MM.1S (cell line): ENCODE measurements at regions not wholly inside any gene's neighbourhood (a gene's known extent, or its start where the extent isn't known, plus 50 kb on each side); places are given as distances from the start of the nearest gene placed in this dataset.

Experiments
- DNase-seq: peaks from one replicate; pipeline ENCODE4 v3.0.0-alpha.2; 2015
- H2AFZ ChIP-seq: fragments of 300-600 bp; sonication (generic); 2 replicates; pipeline ENCODE4 v1.6.0; 2016; ENCODE audit warnings: antibody characterized with exemption, low read length
- H3F3A ChIP-seq: fragments of 300-600 bp; sonication (generic); 2 replicates; pipeline ENCODE4 v1.6.1; 2016; ENCODE audit warnings: mild to moderate bottlenecking, antibody characterized with exemption, low read length, moderate library complexity, mixed read lengths; ENCODE audit not compliant: insufficient read depth
- H3K27ac ChIP-seq: fragments of 300-600 bp; sonication (generic); 2 replicates; pipeline ENCODE4 v1.5.1; 2016; ENCODE audit warnings: mild to moderate bottlenecking, low read length
- H3K27me3 ChIP-seq: fragments of 300-600 bp; sonication (generic); replicated peaks from 2 replicates; pipeline ENCODE4 v1.6.0; 2016; ENCODE audit warnings: low read length; ENCODE audit not compliant: insufficient read depth
- H3K36me3 ChIP-seq: fragments of 300-600 bp; sonication (generic); replicated peaks from 2 replicates; pipeline ENCODE4 v1.6.1; 2016; ENCODE audit warnings: mild to moderate bottlenecking, low read length, mixed read lengths; ENCODE audit not compliant: insufficient read depth
- H3K4me1 ChIP-seq: fragments of 300-600 bp; sonication (generic); 2 replicates; pipeline ENCODE4 v1.6.1; 2016; ENCODE audit warnings: low read length, mixed read lengths
- H3K4me2 ChIP-seq: fragments of 300-600 bp; sonication (generic); 2 replicates; pipeline ENCODE4 v1.6.0; 2016; ENCODE audit warnings: low read depth, low read length
- H3K4me3 ChIP-seq: fragments of 300-600 bp; sonication (generic); 2 replicates; pipeline ENCODE4 v1.5.1; 2016; ENCODE audit warnings: low read length, mixed read lengths
- H3K79me2 ChIP-seq: fragments of 300-600 bp; sonication (generic); 2 replicates; pipeline ENCODE4 v1.6.1; 2016; ENCODE audit warnings: mixed run types, low read length, mixed read lengths
- H3K9ac ChIP-seq: fragments of 300-600 bp; sonication (generic); 2 replicates; pipeline ENCODE4 v1.6.1; 2016; ENCODE audit warnings: low read length, mixed read lengths
- H3K9me2 ChIP-seq: fragments of 300-600 bp; sonication (generic); replicated peaks from 2 replicates; pipeline ENCODE4 v1.6.1; 2016; ENCODE audit warnings: mild to moderate bottlenecking, low read length, mixed read lengths; ENCODE audit not compliant: insufficient read depth
- H3K9me3 ChIP-seq: fragments of 300-600 bp; sonication (generic); replicated peaks from 2 replicates; pipeline ENCODE4 v1.6.1; 2016; ENCODE audit warnings: mild to moderate bottlenecking, low read length, mixed read lengths; ENCODE audit not compliant: insufficient read depth
- H4K20me1 ChIP-seq: fragments of 300-600 bp; sonication (generic); 2 replicates; pipeline ENCODE4 v1.6.1; 2016; ENCODE audit warnings: mild to moderate bottlenecking, low read length, moderate library complexity, mixed read lengths; ENCODE audit not compliant: insufficient read depth
- EZH2 ChIP-seq: fragments of 300-600 bp; sonication (generic); optimal IDR thresholded peaks from 2 replicates; pipeline ENCODE3; 2017; ENCODE audit warnings: low read depth, mild to moderate bottlenecking, antibody characterized with exemption, low read length, mixed read lengths
- EZH2phosphoT487 ChIP-seq: fragments of 300-600 bp; sonication (generic); IDR thresholded peaks from 2 replicates; pipeline ENCODE4 v1.6.1; 2018; ENCODE audit warnings: antibody characterized with exemption, low read length
- TF ChIP-seq, protein P1 (sequence below): fragments of 300-600 bp; sonication (generic); IDR thresholded peaks from 2 replicates; pipeline ENCODE4 v1.5.1; 2016; ENCODE audit warnings: antibody characterized with exemption, low read length, mixed read lengths

DNA sequence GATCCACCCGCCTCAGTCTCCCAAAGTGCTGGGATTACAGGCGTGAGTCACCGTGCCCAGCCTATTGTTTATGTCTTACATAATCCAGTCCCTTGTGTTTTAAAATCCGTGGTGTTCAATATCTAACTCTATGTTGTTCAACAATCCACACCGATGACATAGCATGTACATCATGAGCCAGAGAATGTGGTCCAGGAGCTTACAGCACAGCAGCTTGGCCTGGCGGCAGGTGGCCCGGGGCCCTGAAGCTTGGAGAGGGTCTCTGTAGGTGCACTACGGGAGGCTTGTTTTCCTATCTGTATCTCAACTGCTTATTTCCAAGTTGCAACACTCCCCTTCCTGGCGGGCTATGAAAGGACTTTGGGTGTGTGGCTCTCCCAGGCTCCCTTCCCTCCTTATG lies 138.4 kb downstream of the ADSS2 start:
- no peaks in the 10 kb centered on the region for H3K36me3 ChIP-seq
- DNase-seq, result no peak
- H3F3A ChIP-seq, result no peaks in the 10 kb centered on the region
- no peak overlapping the region for H3K27ac ChIP-seq
- H3K9me3 ChIP-seq, result no peaks in the 10 kb centered on the region
- no peak overlapping the region for H3K4me3 ChIP-seq
- H2AFZ ChIP-seq, result no peak overlapping the region
- H3K4me2 ChIP-seq, result no peak overlapping the region
- no peaks in the 10 kb centered on the region for H3K27me3 ChIP-seq
- TF ChIP-seq, protein P1, sequence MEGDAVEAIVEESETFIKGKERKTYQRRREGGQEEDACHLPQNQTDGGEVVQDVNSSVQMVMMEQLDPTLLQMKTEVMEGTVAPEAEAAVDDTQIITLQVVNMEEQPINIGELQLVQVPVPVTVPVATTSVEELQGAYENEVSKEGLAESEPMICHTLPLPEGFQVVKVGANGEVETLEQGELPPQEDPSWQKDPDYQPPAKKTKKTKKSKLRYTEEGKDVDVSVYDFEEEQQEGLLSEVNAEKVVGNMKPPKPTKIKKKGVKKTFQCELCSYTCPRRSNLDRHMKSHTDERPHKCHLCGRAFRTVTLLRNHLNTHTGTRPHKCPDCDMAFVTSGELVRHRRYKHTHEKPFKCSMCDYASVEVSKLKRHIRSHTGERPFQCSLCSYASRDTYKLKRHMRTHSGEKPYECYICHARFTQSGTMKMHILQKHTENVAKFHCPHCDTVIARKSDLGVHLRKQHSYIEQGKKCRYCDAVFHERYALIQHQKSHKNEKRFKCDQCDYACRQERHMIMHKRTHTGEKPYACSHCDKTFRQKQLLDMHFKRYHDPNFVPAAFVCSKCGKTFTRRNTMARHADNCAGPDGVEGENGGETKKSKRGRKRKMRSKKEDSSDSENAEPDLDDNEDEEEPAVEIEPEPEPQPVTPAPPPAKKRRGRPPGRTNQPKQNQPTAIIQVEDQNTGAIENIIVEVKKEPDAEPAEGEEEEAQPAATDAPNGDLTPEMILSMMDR, result no peak
- TF ChIP-seq EZH2phosphoT487 (no peak), EZH2 (no peak)
- no peaks in the 10 kb centered on the region for H3K9me2 ChIP-seq
- H3K79me2 ChIP-seq, result no peaks in the 10 kb centered on the region
- no peaks in the 10 kb centered on the region for H3K4me1 ChIP-seq
- H4K20me1 ChIP-seq, result no peaks in the 10 kb centered on the region
- H3K9ac ChIP-seq, result no peak overlapping the region

GRCh38 chr1:244314921-244315559 lies 136.7 kb downstream of the ADSS2 start:
- Histone ChIP-seq H3K9me3 (no peaks in the 10 kb centered on the region), H4K20me1 (no peaks in the 10 kb centered on the region), H3K4me2 (no peak overlapping the region), H3K79me2 (no peaks in the 10 kb centered on the region), H3K4me3 (no peak overlapping the region), H3K9ac (no peak overlapping the region), H3K9me2 (no peaks in the 10 kb centered on the region), H3K27me3 (no peaks in the 10 kb centered on the region), H3K36me3 (no peaks in the 10 kb centered on the region), H3K27ac (no peak overlapping the region), H2AFZ (no peak overlapping the region), H3F3A (no peaks in the 10 kb centered on the region), H3K4me1 (no peaks in the 10 kb centered on the region)
- DNase-seq, result no peak
- TF ChIP-seq, protein P1, result no peak
- TF ChIP-seq EZH2, result no peak
- TF ChIP-seq EZH2phosphoT487, result no peak

DNA sequence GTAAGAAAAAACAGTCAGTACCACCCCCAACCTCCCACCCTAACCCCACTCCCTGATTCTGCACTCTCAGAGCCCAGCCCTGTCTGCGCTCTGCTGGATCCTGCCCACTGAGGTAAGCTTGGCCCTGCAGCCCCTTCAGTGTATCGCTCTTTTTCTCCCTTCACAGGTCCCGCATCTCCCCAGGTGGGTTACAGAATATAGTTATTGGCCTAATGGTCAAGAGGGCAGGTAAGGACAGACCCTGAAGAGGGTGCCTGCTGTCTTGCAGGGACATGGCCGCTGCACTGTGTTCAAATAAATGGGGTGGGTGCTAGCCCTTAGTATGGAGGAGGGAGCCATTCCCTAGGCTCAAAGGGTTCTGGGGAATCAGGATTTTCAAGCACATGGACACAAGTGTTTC lies 135.7 kb downstream of the ADSS2 start:
- no peaks in the 10 kb centered on the region for H3K4me1 ChIP-seq
- no peak overlapping the region for H2AFZ ChIP-seq
- H4K20me1 ChIP-seq, result no peaks in the 10 kb centered on the region
- H3K27me3 ChIP-seq, result no peaks in the 10 kb centered on the region
- H3K9me2 ChIP-seq, result no peaks in the 10 kb centered on the region
- H3K9ac ChIP-seq, result no peak overlapping the region
- DNase-seq, result no peak
- no peak overlapping the region for H3K4me3 ChIP-seq
- no peak overlapping the region for H3K4me2 ChIP-seq
- H3K27ac ChIP-seq, result no peak overlapping the region
- H3F3A ChIP-seq, result no peaks in the 10 kb centered on the region
- H3K36me3 ChIP-seq, result no peaks in the 10 kb centered on the region
- no peaks in the 10 kb centered on the region for H3K9me3 ChIP-seq
- H3K79me2 ChIP-seq, result no peaks in the 10 kb centered on the region
- TF ChIP-seq, protein P1, result no peak
- TF ChIP-seq EZH2 (no peak), EZH2phosphoT487 (no peak)
